HEK293 (cell line): ENCODE measurements at regions not wholly inside any gene's neighbourhood (a gene's known extent, or its start where the extent isn't known, plus 50 kb on each side); places are given as distances from the start of the nearest gene placed in this dataset.

Experiments
- ATF2 ChIP-seq: fragments of 450-650 bp; formaldehyde crosslinking; IDR thresholded peaks from 2 replicates; pipeline ENCODE4 v1.5.1; 2016; ENCODE audit warnings: missing biosample characterization, missing genetic modification characterization, low read depth
- BCL11A ChIP-seq: fragments of 450-650 bp; formaldehyde crosslinking; IDR thresholded peaks from 2 replicates; pipeline ENCODE4 v1.5.1; 2016; ENCODE audit warnings: low read depth, missing biosample characterization, missing genetic modification characterization
- MYNN ChIP-seq: fragments of 450-650 bp; formaldehyde crosslinking; IDR thresholded peaks from 2 replicates; pipeline ENCODE4 v1.5.1; 2016; ENCODE audit warnings: missing biosample characterization, missing genetic modification characterization, borderline replicate concordance
- SALL2 ChIP-seq: fragments of 450-650 bp; formaldehyde crosslinking; IDR thresholded peaks from 2 replicates; pipeline ENCODE4 v1.5.0; 2017; ENCODE audit warnings: missing biosample characterization, mild to moderate bottlenecking, missing genetic modification characterization, borderline replicate concordance
- ZNF174 ChIP-seq: fragments of 450-650 bp; formaldehyde crosslinking; IDR thresholded peaks from 2 replicates; pipeline ENCODE4 v1.5.0; 2017; ENCODE audit warnings: missing biosample characterization, mild to moderate bottlenecking, missing genetic modification characterization
- ZNF580 ChIP-seq: fragments of 450-650 bp; formaldehyde crosslinking; IDR thresholded peaks from 2 replicates; pipeline ENCODE4 v1.5.1; 2016; ENCODE audit warnings: missing biosample characterization, missing genetic modification characterization
- ZNF785 ChIP-seq: fragments of 450-650 bp; formaldehyde crosslinking; IDR thresholded peaks from 2 replicates; pipeline ENCODE4 v1.5.1; 2016; ENCODE audit warnings: missing biosample characterization, missing genetic modification characterization
- TF ChIP-seq, protein P1 (sequence below): fragments of 450-650 bp; formaldehyde crosslinking; IDR thresholded peaks from 2 replicates; pipeline ENCODE4 v1.5.1; 2016; ENCODE audit warnings: missing biosample characterization, missing genetic modification characterization
- TF ChIP-seq, protein P2 (sequence below): fragments of 450-650 bp; formaldehyde crosslinking; IDR thresholded peaks from 2 replicates; pipeline ENCODE4 v1.5.1; 2016; ENCODE audit warnings: missing biosample characterization, missing genetic modification characterization
- TF ChIP-seq, protein P3 (sequence below): fragments of 450-650 bp; formaldehyde crosslinking; IDR thresholded peaks from 2 replicates; pipeline ENCODE4 v1.5.1; 2016; ENCODE audit warnings: missing biosample characterization, missing genetic modification characterization

GRCh38 chr1:203419558-203419957, 56.0 kb upstream of the PRELP start:
- TF ChIP-seq, protein P1, sequence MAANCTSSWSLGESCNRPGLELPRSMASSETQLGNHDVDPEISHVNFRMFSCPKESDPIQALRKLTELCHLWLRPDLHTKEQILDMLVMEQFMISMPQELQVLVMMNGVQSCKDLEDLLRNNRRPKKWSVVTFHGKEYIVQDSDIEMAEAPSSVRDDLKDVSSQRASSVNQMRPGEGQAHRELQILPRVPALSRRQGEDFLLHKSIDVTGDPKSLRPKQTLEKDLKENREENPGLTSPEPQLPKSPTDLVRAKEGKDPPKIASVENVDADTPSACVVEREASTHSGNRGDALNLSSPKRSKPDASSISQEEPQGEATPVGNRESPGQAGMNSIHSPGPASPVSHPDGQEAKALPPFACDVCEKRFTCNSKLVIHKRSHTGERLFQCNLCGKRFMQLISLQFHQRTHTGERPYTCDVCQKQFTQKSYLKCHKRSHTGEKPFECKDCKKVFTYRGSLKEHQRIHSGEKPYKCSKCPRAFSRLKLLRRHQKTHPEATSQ (tag by site-specific recombination): no peak
- TF ChIP-seq BCL11A (tag by site-specific recombination) (no peak), ATF2 (tag by site-specific recombination) (peak; percentile 63), ZNF785 (tag by site-specific recombination) (no peak), ZNF174 (tag by site-specific recombination) (no peak), MYNN (tag by site-specific recombination) (no peak), ZNF580 (no peak), SALL2 (tag by site-specific recombination) (no peak)
- TF ChIP-seq, protein P2, sequence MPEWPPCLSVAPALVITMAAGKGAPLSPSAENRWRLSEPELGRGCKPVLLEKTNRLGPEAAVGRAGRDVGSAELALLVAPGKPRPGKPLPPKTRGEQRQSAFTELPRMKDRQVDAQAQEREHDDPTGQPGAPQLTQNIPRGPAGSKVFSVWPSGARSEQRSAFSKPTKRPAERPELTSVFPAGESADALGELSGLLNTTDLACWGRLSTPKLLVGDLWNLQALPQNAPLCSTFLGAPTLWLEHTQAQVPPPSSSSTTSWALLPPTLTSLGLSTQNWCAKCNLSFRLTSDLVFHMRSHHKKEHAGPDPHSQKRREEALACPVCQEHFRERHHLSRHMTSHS: no peak
- TF ChIP-seq, protein P3, sequence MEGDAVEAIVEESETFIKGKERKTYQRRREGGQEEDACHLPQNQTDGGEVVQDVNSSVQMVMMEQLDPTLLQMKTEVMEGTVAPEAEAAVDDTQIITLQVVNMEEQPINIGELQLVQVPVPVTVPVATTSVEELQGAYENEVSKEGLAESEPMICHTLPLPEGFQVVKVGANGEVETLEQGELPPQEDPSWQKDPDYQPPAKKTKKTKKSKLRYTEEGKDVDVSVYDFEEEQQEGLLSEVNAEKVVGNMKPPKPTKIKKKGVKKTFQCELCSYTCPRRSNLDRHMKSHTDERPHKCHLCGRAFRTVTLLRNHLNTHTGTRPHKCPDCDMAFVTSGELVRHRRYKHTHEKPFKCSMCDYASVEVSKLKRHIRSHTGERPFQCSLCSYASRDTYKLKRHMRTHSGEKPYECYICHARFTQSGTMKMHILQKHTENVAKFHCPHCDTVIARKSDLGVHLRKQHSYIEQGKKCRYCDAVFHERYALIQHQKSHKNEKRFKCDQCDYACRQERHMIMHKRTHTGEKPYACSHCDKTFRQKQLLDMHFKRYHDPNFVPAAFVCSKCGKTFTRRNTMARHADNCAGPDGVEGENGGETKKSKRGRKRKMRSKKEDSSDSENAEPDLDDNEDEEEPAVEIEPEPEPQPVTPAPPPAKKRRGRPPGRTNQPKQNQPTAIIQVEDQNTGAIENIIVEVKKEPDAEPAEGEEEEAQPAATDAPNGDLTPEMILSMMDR (tag by site-specific recombination): no peak
